RKO (cell line): ENCODE measurements at regions not wholly inside any gene's neighbourhood (a gene's known extent, or its start where the extent isn't known, plus 50 kb on each side); places are given as distances from the start of the nearest gene placed in this dataset.

Source experiments
- DNase-seq: peaks from one replicate; pipeline ENCODE4 v3.0.0-alpha.2; 2016; ENCODE audit warnings: low spot score

DNA sequence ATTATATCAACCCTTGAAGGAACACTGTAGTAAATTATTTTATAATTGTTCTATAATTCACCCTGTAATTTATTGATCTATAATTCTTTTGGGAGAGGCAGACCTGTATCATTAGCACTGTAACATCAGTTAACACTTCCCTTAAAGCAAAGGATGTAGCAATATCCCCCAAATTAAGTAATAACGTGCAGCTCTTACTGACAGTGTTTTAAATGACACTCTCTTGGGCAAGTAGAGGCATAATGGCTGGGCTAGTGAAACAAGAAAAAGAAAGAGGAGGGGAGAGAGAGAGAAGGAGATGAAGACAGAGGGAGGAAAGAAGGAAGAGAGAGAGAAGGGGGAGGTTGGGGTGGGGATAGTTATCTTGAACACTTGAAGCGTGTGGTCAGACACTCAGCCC is 161.0 kb upstream of the RNF32 start:
- no peak for DNase-seq

GRCh38 chr7:156478486-156478885 is 162.1 kb upstream of the RNF32 start:
- DNase-seq = no peak

GRCh38 chr7:156475666-156476065 is 164.9 kb upstream of the RNF32 start:
- DNase-seq = peak; percentile 42

- no peak for DNase-seq
Measured at GRCh38 chr7:156475179-156475578, 165.4 kb upstream of the RNF32 start.

GRCh38 chr7:156474241-156474743 is 166.3 kb upstream of the RNF32 start:
- peak; percentile 64 for DNase-seq

- peak; percentile 52 for DNase-seq
Measured at GRCh38 chr7:156473476-156474240, 166.9 kb upstream of the RNF32 start.

DNA sequence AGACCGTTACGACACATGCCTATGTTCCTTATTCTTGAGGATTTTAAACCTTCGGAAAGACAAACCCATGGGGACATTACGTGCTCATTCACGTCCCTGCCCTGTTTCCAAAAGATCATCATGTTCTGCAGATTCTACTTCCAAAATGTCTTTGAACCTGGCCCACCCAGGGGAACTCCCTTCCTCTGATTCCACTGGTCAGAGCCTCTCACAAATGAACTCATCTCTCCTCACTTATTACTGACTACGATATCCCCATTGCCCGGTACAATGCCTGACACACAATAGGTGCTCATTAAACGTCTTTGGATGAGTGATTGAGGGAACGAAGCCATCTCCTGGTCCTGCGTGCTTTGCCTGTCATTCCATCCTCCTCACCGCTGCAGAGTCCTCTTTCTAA is 168.3 kb upstream of the RNF32 start:
- no peak for DNase-seq

DNA sequence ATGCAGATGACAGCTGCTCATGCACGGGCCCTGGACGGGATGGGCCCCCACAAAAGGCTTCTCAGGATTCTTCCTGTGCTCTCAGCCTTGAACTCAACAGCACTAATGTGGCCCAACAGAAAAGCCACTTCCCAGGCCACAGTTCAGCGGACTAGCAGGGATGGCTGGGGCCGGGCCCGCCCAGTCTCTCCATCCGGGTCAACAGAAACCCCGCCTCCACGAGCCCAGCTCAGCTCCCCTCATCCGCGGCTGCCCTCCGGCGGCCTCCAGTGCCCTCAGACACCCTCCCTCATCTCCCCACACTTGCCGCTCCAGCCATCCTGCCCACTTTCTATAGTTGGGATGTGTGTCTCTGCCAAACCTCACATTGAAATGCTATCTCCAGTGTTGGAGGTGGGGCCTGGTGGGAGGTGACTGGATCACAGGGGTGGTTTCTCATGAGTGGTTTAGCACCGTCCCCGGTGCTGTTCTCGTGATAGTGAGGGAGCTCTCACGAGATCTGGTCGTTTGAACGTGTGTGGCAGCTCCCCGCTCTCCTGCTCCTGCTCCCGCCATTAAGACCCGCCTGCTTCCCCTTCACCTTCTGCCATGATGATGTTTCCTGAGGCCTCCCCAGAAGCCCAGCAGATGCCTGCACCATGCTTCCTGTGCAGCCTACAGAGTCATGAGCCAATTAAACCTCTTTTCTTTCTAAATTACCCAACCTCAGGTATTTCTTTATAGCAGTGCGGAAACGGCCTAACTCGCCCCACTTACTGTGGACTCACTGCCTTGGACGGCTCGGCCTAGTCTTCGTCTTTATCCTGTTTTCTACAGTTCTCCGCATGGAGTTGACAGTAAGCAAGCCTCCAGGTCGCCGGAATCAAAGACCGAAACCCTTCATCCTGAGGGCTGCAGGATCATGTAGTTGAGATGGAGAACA is 169.9 kb upstream of the RNF32 start:
- DNase-seq = no peak

- DNase-seq = no peak
Measured at GRCh38 chr7:156466955-156467625, 173.5 kb upstream of the RNF32 start.

GRCh38 chr7:156466272-156466671 is 174.3 kb upstream of the RNF32 start:
- DNase-seq = no peak

GRCh38 chr7:156465186-156465585 is 175.4 kb upstream of the RNF32 start:
- DNase-seq = no peak

- no peak for DNase-seq
Measured at GRCh38 chr7:156464339-156464738, 176.2 kb upstream of the RNF32 start.

DNA sequence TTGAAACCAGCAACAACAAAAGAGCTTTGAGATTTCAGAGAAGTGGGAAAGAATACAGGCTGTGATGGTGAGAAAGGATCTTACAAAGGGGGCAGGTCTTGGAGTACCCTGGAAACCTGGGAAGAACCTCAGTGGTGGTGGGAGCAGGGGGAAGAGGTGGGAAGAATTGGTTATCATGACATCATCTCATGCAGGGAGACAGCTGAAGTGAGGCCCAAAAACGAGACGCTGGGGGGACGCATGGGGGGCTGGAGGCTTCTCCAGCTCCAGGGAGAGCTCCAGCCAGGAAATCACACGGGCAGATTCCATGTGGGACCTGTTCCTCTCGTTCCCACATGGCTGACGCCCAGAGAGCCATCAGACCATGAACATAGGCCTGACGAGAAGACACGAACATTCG is 177.3 kb upstream of the RNF32 start:
- DNase-seq = no peak

- no peak for DNase-seq
Measured at GRCh38 chr7:156461881-156462665, 178.5 kb upstream of the RNF32 start.

GRCh38 chr7:156460858-156461627 is 179.5 kb upstream of the RNF32 start:
- DNase-seq = no peak

- no peak for DNase-seq
Measured at GRCh38 chr7:156459582-156459981, 181.0 kb upstream of the RNF32 start.

- DNase-seq = no peak
Measured at GRCh38 chr7:156459067-156459466, 181.5 kb upstream of the RNF32 start.

- no peak for DNase-seq
Measured at GRCh38 chr7:156458011-156458410, 182.6 kb upstream of the RNF32 start.

DNA sequence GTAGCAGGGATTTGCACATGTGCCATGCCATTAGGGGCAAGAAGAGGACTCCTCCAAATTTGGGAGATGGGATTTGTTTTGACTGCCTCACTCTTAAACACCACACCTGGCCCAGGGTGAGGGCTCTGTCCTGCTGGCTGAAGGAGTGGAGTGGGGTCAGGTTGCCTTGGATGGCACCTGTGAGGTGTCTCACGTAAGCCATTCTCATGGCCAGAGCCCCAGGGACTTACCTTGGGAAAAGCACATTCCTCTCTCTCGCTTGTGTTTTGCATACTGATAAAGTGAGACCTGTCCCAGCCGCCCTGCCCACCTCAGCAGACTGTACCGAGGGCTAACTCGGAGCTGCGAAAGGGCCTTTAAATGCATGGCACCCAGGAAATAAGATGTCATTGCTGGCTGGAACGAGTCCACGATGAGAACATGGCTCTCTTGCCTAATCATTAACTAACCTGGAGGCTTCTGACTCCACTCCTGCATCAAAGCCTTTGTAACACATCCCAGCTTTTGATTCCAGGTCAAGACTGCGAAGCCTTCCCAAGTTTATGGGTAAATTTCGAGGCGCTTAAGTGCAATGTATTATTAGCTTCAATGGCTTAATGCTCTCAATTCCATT is 184.0 kb upstream of the RNF32 start:
- DNase-seq = no peak

GRCh38 chr7:156456032-156456431 is 184.5 kb upstream of the RNF32 start:
- no peak for DNase-seq
